ENCODE measurements at regions not wholly inside any gene's neighbourhood (a gene's known extent, or its start where the extent isn't known, plus 50 kb on each side); places are given as distances from the start of the nearest gene placed in this dataset.

DNA sequence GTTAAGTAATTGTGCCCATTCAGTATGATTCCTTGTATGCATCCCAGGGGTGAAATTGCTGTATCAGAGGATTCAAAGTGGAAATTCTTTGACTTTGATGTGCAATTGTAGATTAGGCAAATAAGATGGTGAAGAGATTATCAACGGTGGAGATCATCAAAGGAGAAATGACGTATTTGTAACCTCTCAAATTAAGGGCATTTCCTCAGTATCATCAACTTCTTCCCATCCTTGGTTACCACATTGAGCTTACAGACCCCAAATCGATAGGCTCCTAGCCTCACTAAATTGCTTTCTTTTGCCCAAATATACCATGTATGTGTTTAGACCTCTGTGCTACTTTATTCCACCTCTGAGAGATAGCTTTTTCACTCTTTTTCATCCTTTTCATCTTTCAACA is 213.1 kb upstream of the ZFP64 start:
- intact Hi-C loops (cut with DNase I), result no loop called here

DNA sequence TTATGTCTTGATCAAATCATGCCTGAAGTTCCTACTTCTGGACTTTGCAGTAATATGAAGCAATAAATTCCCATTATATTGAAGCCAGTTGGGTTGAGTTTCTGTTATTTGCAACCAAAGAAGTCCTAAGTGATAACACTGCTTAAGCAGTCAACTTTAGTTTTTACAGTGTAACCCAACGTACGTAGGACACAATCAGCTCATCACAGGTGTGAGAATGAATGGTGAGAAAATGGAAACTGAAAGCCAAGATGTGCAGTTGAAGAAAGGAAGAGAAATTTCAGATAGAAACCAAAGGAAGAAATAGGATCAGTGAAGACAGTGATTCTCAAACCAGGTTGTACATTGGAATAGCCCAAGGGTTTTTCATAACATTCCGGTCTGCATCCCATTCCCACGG is 211.4 kb upstream of the ZFP64 start:
- Histone ChIP-seq H3K27ac (no peak overlapping the region), H3K9me3 (no peaks in the 10 kb centered on the region), H3K4me3 (no peak overlapping the region), H3K36me3 (no peaks in the 10 kb centered on the region), H3K27me3 (no peaks in the 10 kb centered on the region), H3K4me1 (no peaks in the 10 kb centered on the region)
- TF ChIP-seq, protein P1, sequence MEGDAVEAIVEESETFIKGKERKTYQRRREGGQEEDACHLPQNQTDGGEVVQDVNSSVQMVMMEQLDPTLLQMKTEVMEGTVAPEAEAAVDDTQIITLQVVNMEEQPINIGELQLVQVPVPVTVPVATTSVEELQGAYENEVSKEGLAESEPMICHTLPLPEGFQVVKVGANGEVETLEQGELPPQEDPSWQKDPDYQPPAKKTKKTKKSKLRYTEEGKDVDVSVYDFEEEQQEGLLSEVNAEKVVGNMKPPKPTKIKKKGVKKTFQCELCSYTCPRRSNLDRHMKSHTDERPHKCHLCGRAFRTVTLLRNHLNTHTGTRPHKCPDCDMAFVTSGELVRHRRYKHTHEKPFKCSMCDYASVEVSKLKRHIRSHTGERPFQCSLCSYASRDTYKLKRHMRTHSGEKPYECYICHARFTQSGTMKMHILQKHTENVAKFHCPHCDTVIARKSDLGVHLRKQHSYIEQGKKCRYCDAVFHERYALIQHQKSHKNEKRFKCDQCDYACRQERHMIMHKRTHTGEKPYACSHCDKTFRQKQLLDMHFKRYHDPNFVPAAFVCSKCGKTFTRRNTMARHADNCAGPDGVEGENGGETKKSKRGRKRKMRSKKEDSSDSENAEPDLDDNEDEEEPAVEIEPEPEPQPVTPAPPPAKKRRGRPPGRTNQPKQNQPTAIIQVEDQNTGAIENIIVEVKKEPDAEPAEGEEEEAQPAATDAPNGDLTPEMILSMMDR (IDR thresholded peaks at IDR 0.05), result no peak
- intact Hi-C loops (cut with DNase I), result no loop called here
- no peak for DNase-seq (ENCODE audit: low spot score in 2 of 2)

More for the DNA sequence above, 213.1 kb upstream of the ZFP64 start:
- no peak overlapping the region for H3K27ac ChIP-seq
- no peaks in the 10 kb centered on the region for H3K4me1 ChIP-seq
- no peaks in the 10 kb centered on the region for H3K27me3 ChIP-seq
- TF ChIP-seq, protein P1 (IDR thresholded peaks at IDR 0.05), result no peak
- DNase-seq (ENCODE audit: low spot score in 2 of 2), result no peak
- no peak overlapping the region for H3K4me3 ChIP-seq
- no peaks in the 10 kb centered on the region for H3K36me3 ChIP-seq
- no peaks in the 10 kb centered on the region for H3K9me3 ChIP-seq

DNA sequence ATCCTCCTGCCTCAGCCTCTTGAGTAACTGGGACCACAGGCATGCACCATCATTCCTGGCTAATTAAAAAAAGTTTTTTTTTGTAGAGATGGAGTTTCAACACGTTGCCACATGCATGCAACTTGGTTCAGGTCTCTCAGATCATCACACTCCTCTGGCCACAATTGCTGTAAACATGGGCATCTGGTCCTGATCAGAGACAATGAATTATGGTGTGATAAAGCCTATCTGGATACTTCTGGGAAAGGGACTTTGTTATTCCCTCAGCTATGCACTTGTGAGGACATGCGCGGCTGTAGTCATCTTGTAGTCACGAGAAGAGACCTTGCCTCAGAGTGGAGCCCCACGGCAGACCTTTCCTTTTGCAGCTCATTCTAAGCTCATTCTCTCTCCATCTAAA is 210.9 kb upstream of the ZFP64 start:
- H3K36me3 ChIP-seq, result no peaks in the 10 kb centered on the region
- no peak for DNase-seq (ENCODE audit: low spot score in 2 of 2)
- no peaks in the 10 kb centered on the region for H3K27me3 ChIP-seq
- intact Hi-C loops (cut with DNase I), result no loop called here
- H3K4me1 ChIP-seq, result no peaks in the 10 kb centered on the region
- no peak overlapping the region for H3K27ac ChIP-seq
- TF ChIP-seq, protein P1 (IDR thresholded peaks at IDR 0.05), result no peak
- no peaks in the 10 kb centered on the region for H3K9me3 ChIP-seq
- H3K4me3 ChIP-seq, result no peak overlapping the region

DNA sequence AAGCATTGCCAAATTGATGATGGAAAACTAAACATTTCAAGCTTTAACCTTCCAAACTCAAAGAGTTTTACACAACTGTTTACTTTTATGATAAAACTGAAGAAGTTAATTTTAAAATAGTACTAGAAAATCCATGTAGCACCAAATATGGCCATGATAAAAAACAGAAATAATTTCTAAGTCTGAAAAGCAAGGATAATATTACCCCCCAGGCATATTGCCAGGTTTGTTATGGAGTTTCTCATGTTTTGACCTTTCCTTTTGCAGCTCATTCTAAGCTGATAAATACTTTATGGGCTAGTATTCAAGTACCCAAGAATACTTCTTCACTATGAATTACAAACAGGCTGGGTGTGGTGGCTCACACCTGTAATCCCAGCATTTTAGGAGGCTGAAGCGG is 209.9 kb upstream of the ZFP64 start:
- H3K36me3 ChIP-seq, result no peaks in the 10 kb centered on the region
- H3K27ac ChIP-seq, result no peak overlapping the region
- no peaks in the 10 kb centered on the region for H3K27me3 ChIP-seq
- H3K4me1 ChIP-seq, result no peaks in the 10 kb centered on the region
- TF ChIP-seq, protein P1 (IDR thresholded peaks at IDR 0.05), result no peak
- H3K4me3 ChIP-seq, result no peak overlapping the region
- intact Hi-C loops (cut with DNase I), result no loop called here
- no peaks in the 10 kb centered on the region for H3K9me3 ChIP-seq
- DNase-seq (ENCODE audit: low spot score in 2 of 2), result no peak

DNA sequence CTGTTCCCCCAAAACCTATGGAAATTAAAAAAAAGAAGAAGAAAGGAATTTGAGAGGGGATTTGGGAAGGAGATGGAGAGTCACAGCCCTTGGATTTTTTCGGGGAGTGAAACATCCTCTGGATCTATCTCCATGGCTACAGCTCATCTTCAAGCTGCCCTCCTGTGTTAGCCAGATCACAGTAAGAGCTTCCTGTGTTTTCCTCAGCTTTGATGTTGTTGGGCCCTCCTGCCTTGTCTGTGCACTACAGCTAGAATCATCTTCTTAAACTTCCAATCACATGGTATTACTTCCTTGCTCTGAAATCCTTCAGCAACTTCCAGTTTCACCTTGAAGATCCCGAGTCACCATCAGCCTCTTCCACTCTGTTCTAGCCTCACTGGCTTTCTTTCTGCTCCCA is 207.8 kb upstream of the ZFP64 start:
- Histone ChIP-seq H3K36me3 (no peaks in the 10 kb centered on the region), H3K4me1 (no peaks in the 10 kb centered on the region), H3K4me3 (no peak overlapping the region), H3K9me3 (no peaks in the 10 kb centered on the region), H3K27ac (no peak overlapping the region), H3K27me3 (no peaks in the 10 kb centered on the region)
- intact Hi-C loops (cut with DNase I), result no loop called here
- TF ChIP-seq, protein P1 (IDR thresholded peaks at IDR 0.05), result no peak
- no peak for DNase-seq (ENCODE audit: low spot score in 2 of 2)

DNA sequence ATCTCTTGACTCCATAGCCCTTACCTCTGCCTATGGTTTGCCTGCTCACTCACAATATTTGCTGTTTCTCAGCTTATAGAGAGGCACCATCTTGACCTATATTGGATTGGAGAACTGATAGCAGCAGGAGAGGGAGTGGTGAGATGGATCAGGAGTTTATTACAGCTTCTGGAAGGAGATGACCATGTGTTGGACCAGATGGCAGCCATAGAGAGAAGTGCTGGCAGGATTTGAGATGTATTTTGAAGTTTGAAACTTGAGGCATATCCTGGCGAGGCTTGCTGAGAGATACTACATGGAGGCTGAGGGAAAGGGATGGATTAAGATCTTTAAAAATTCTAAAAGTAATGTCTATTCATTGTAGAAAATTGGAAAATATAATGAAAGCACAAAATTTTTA is 198.0 kb upstream of the ZFP64 start:
- no peaks in the 10 kb centered on the region for H3K36me3 ChIP-seq
- no peaks in the 10 kb centered on the region for H3K27me3 ChIP-seq
- no peaks in the 10 kb centered on the region for H3K4me1 ChIP-seq
- H3K4me3 ChIP-seq, result no peak overlapping the region
- TF ChIP-seq, protein P1 (IDR thresholded peaks at IDR 0.05), result no peak
- H3K9me3 ChIP-seq, result no peaks in the 10 kb centered on the region
- intact Hi-C loops (cut with DNase I), result no loop called here
- no peak for DNase-seq (ENCODE audit: low spot score in 2 of 2)
- H3K27ac ChIP-seq, result no peak overlapping the region

All from ascending aorta (tissue), 2 donors.